ENCODE measurements at regions not wholly inside any gene's neighbourhood (a gene's known extent, or its start where the extent isn't known, plus 50 kb on each side); places are given as distances from the start of the nearest gene placed in this dataset.
"Not testable (repeated sequence)": the region's sequence is repeated elsewhere in the genome, so short reads cannot be mapped to it uniquely, and the experiment has no call there.

GRCh38 chr14:84927096-84927827 is 602.7 kb upstream of the FLRT2 start:
- no peak for FAIRE-seq
- Histone ChIP-seq H3K36me3 (ENCODE audit: control insufficient read depth, insufficient read depth, low read length) (no peaks in the 10 kb centered on the region), H3K27me3 (ENCODE audit: control insufficient read depth, insufficient read depth, low read length) (no peaks in the 10 kb centered on the region), H3K4me3 (ENCODE audit: low read depth, low read length) (no peak overlapping the region)
- peak; percentile 20 for DNase-seq (ENCODE audit: low read depth)
- TF ChIP-seq, protein P1, sequence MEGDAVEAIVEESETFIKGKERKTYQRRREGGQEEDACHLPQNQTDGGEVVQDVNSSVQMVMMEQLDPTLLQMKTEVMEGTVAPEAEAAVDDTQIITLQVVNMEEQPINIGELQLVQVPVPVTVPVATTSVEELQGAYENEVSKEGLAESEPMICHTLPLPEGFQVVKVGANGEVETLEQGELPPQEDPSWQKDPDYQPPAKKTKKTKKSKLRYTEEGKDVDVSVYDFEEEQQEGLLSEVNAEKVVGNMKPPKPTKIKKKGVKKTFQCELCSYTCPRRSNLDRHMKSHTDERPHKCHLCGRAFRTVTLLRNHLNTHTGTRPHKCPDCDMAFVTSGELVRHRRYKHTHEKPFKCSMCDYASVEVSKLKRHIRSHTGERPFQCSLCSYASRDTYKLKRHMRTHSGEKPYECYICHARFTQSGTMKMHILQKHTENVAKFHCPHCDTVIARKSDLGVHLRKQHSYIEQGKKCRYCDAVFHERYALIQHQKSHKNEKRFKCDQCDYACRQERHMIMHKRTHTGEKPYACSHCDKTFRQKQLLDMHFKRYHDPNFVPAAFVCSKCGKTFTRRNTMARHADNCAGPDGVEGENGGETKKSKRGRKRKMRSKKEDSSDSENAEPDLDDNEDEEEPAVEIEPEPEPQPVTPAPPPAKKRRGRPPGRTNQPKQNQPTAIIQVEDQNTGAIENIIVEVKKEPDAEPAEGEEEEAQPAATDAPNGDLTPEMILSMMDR (IDR thresholded peaks at IDR 0.05; ENCODE audit: insufficient read depth, low read length, severe bottlenecking), result no peak

GRCh38 chr14:84929086-84929485 is 600.9 kb upstream of the FLRT2 start:
- TF ChIP-seq, protein P1 (IDR thresholded peaks at IDR 0.05; ENCODE audit: insufficient read depth, low read length, severe bottlenecking), result no peak
- DNase-seq (ENCODE audit: low read depth) (peak; percentile 3), FAIRE-seq (no peak)
- Histone ChIP-seq H3K36me3 (ENCODE audit: control insufficient read depth, insufficient read depth, low read length) (no peaks in the 10 kb centered on the region), H3K4me3 (ENCODE audit: low read depth, low read length) (no peak overlapping the region), H3K27me3 (ENCODE audit: control insufficient read depth, insufficient read depth, low read length) (no peaks in the 10 kb centered on the region)

DNA sequence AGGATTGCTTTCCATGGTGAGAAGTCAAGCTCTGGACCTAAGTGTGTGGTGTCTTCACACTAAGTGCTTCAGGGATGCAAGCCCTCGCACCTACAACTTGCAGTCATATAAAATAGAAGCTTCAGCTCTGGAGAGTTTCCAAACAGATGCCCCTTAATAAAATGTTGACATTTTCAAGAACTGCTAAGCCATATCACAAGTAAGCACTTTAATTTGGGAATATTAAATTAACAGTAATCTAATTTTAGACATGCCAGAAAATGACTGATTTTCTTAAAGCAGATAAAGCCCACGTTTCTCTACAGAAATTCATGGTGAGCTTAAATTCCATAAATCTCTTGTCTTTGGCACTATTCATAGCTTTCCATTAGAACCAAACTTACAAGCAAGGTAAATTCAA is 600.1 kb upstream of the FLRT2 start:
- H3K4me3 ChIP-seq (ENCODE audit: low read depth, low read length), result no peak overlapping the region
- no peaks in the 10 kb centered on the region for H3K27me3 ChIP-seq (ENCODE audit: control insufficient read depth, insufficient read depth, low read length)
- no peak for FAIRE-seq
- TF ChIP-seq, protein P1 (IDR thresholded peaks at IDR 0.05; ENCODE audit: insufficient read depth, low read length, severe bottlenecking), result no peak
- DNase-seq (ENCODE audit: low read depth), result no peak
- no peaks in the 10 kb centered on the region for H3K36me3 ChIP-seq (ENCODE audit: control insufficient read depth, insufficient read depth, low read length)

DNA sequence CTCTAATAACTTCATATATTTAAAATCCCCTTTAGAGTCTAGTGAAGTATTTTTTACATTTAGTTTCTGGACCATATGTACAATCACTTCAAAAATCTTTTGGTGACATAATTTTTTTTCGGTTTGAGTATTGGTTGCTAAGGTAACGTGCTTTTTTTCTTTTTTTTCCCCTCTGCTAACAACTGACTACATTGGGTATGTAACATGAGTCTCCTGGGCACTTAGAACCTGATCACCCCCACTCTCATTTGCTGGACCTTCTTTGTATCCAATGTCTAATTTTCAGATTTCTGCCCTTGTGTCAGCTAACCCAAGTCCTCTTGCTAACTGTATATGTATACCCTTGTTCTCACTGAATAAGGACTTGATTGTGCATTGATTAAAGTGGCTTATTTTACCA is 592.9 kb upstream of the FLRT2 start:
- FAIRE-seq, result no peak
- Histone ChIP-seq H3K27me3 (ENCODE audit: control insufficient read depth, insufficient read depth, low read length) (no peaks in the 10 kb centered on the region), H3K4me3 (ENCODE audit: low read depth, low read length) (no peak overlapping the region), H3K36me3 (ENCODE audit: control insufficient read depth, insufficient read depth, low read length) (no peaks in the 10 kb centered on the region)
- no peak for DNase-seq (ENCODE audit: low read depth)
- TF ChIP-seq, protein P1 (IDR thresholded peaks at IDR 0.05; ENCODE audit: insufficient read depth, low read length, severe bottlenecking), result no peak

GRCh38 chr14:84937449-84937848 is 592.5 kb upstream of the FLRT2 start:
- H3K36me3 ChIP-seq (ENCODE audit: control insufficient read depth, insufficient read depth, low read length), result no peaks in the 10 kb centered on the region
- no peak for DNase-seq (ENCODE audit: low read depth)
- H3K4me3 ChIP-seq (ENCODE audit: low read depth, low read length), result no peak overlapping the region
- TF ChIP-seq, protein P1 (IDR thresholded peaks at IDR 0.05; ENCODE audit: insufficient read depth, low read length, severe bottlenecking), result no peak
- H3K27me3 ChIP-seq (ENCODE audit: control insufficient read depth, insufficient read depth, low read length), result no peaks in the 10 kb centered on the region
- no peak for FAIRE-seq

DNA sequence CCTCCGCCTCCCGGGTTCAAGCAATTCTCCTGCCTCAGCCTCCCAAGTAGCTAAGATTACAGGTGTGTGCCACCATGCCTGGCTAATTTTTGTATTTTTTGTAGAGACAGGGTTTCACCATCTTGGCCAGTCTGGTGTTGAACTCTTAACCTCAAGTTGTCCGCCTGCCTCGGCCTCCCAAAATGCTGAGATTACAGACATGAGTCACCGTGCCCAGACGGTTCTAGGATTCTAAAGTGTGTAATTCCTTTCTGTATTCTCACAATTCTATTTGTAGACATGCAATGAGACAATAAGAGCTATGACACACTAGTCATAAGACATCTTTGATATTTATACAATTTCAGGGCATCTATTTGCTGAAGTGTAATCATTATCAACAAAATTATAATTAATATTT is 585.0 kb upstream of the FLRT2 start:
- H3K4me3 ChIP-seq (ENCODE audit: low read depth, low read length); H3K36me3 ChIP-seq (ENCODE audit: control insufficient read depth, insufficient read depth, low read length); H3K27me3 ChIP-seq (ENCODE audit: control insufficient read depth, insufficient read depth, low read length); FAIRE-seq: not testable (repeated sequence)
- peak; percentile 13 for DNase-seq (ENCODE audit: low read depth)
